OCI-LY3 (cell line): ENCODE measurements at regions not wholly inside any gene's neighbourhood (a gene's known extent, or its start where the extent isn't known, plus 50 kb on each side); places are given as distances from the start of the nearest gene placed in this dataset.
"Not testable (repeated sequence)": the region's sequence is repeated elsewhere in the genome, so short reads cannot be mapped to it uniquely, and the experiment has no call there.

Source experiments
- H2AFZ ChIP-seq: fragments of 200-600, 300-600 bp; shearing (Covaris generic); 2 replicates; pipeline ENCODE4 v1.6.0; 2014; ENCODE audit warnings: antibody characterized with exemption, low read depth, low read length
- H3K27ac ChIP-seq: fragments of 200-600, 300-600 bp; sonication (generic); 2 replicates; pipeline ENCODE4 v1.5.1; 2014; ENCODE audit warnings: mild to moderate bottlenecking, low read length, moderate library complexity, mixed read lengths
- H3K27me3 ChIP-seq: fragments of 200-600, 300-600 bp; sonication (generic); 2 replicates; pipeline ENCODE4 v1.6.1; 2014; ENCODE audit warnings: low read depth, low read length, mixed read lengths
- H3K36me3 ChIP-seq: fragments of 200-600, 300-600 bp; sonication (generic); replicated peaks from 2 replicates; pipeline ENCODE3; 2014; ENCODE audit warnings: low read depth, low read length, mixed read lengths
- H3K4me1 ChIP-seq: fragments of 300-600, 200-600 bp; sonication (generic); 2 replicates; pipeline ENCODE4 v1.6.1; 2014; ENCODE audit warnings: low read length, mixed read lengths
- H3K4me2 ChIP-seq: fragments of 200-600, 300-600 bp; sonication (generic); 2 replicates; pipeline ENCODE4 v1.6.1; 2014; ENCODE audit warnings: low read length, mixed read lengths
- H3K4me3 ChIP-seq: fragments of 300-600, 200-600 bp; sonication (generic); 2 replicates; pipeline ENCODE4 v1.5.1; 2014; ENCODE audit warnings: antibody characterized with exemption, mild to moderate bottlenecking, low read length, moderate library complexity
- H3K79me2 ChIP-seq: fragments of 300-600, 200-600 bp; shearing (Covaris generic); 2 replicates; pipeline ENCODE4 v1.6.1; 2014; ENCODE audit warnings: mild to moderate bottlenecking, low read length, mixed read lengths
- H3K9ac ChIP-seq: fragments of 300-600, 200-600 bp; shearing (Covaris generic); 2 replicates; pipeline ENCODE4 v1.6.0; 2014; ENCODE audit warnings: mild to moderate bottlenecking, low read length, moderate library complexity
- H3K9me3 ChIP-seq: fragments of 200-600, 300-600 bp; shearing (Covaris generic); 2 replicates; pipeline ENCODE4 v1.6.1; 2014; ENCODE audit warnings: low read length, mixed read lengths; ENCODE audit not compliant: insufficient read depth
- H4K20me1 ChIP-seq: fragments of 200-600, 300-600 bp; sonication (generic); 2 replicates; pipeline ENCODE4 v1.6.1; 2016; ENCODE audit warnings: low read length, mixed read lengths; ENCODE audit not compliant: insufficient read depth
- CTCF ChIP-seq: fragments of 200-600, 300-600 bp; sonication (generic); IDR thresholded peaks from 2 replicates; pipeline ENCODE4 v1.5.1; 2014; ENCODE audit warnings: antibody characterized with exemption, low read length, low read depth
- EZH2phosphoT487 ChIP-seq: fragments of 200-600 bp; shearing (Covaris generic); IDR thresholded peaks from 2 replicates; pipeline ENCODE4 v1.6.1; 2018; ENCODE audit warnings: antibody characterized with exemption, mixed run types, low read depth

GRCh38 chr10:118901380-118901779, 128.1 kb upstream of the NANOS1 start:
- no peaks in the 10 kb centered on the region for H3K79me2 ChIP-seq
- no peak for TF ChIP-seq CTCF
- no peak for TF ChIP-seq EZH2phosphoT487
- no peak overlapping the region for H3K4me3 ChIP-seq
- no peak overlapping the region for H2AFZ ChIP-seq
- no peaks in the 10 kb centered on the region for H3K36me3 ChIP-seq
- H3K4me2 ChIP-seq = no peak overlapping the region
- H3K4me1 ChIP-seq = no peaks in the 10 kb centered on the region
- no peak overlapping the region for H3K27ac ChIP-seq
- H3K9ac ChIP-seq = no peak overlapping the region
- H4K20me1 ChIP-seq = no peaks in the 10 kb centered on the region
- H3K27me3 ChIP-seq = no peaks in the 10 kb centered on the region
- no peaks in the 10 kb centered on the region for H3K9me3 ChIP-seq

GRCh38 chr10:118901906-118902305, 127.6 kb upstream of the NANOS1 start:
- Histone ChIP-seq H3K27me3 (no peaks in the 10 kb centered on the region), H3K4me3 (no peak overlapping the region), H3K4me2 (no peak overlapping the region), H3K4me1 (no peaks in the 10 kb centered on the region), H3K9me3 (no peaks in the 10 kb centered on the region), H4K20me1 (no peaks in the 10 kb centered on the region), H3K9ac (no peak overlapping the region), H3K79me2 (no peaks in the 10 kb centered on the region), H2AFZ (no peak overlapping the region), H3K27ac (no peak overlapping the region), H3K36me3 (no peaks in the 10 kb centered on the region)
- TF ChIP-seq EZH2phosphoT487 (no peak), CTCF (no peak)

DNA sequence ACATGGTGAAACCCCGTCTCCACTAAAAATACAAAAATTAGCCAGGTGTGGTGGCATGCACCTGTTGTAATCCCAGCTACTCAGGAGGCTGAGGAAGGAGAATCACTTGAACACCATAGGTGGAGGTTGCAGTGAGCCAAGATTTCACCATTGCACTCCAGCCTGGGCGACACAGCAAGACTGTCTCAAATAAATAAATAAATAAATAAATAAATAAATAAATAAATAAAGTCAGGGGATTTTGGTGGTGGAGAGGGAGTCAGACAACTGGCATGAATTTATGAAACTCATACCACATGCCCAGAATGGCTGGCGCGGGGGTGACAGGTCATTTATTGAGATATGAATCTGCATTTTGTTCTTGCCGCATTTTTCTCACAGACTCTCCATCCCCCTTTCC, 126.9 kb upstream of the NANOS1 start:
- not testable (repeated sequence) for H4K20me1 ChIP-seq, H3K36me3 ChIP-seq, H3K27me3 ChIP-seq, H3K9me3 ChIP-seq, H3K79me2 ChIP-seq, H3K4me2 ChIP-seq, H3K4me1 ChIP-seq, H3K27ac ChIP-seq, H3K9ac ChIP-seq, H2AFZ ChIP-seq, H3K4me3 ChIP-seq

DNA sequence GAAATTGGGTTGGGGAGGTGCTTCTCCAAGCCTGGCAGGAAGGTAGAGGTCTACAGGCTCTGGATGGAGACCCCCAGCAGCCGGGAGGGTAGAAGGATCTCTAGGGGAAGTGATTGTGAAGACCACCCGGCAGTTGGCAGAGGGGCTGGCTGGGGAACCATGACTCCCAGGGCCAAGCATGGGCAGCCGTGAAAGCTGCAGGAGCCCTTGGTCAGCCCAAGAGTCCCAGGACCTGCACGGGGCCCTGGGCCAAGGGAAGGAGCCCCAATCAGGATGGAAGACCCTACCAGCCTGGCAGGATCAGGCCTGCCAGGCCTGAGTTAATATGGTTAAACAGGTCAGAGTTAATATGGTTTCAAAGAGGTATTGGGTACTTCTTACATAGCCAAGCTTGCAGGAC, 126.3 kb upstream of the NANOS1 start:
- Histone ChIP-seq H3K4me1 (no peaks in the 10 kb centered on the region), H3K79me2 (no peaks in the 10 kb centered on the region), H3K36me3 (no peaks in the 10 kb centered on the region), H3K27ac (no peak overlapping the region), H3K9ac (no peak overlapping the region), H3K4me2 (no peak overlapping the region), H3K4me3 (no peak overlapping the region), H2AFZ (no peak overlapping the region), H4K20me1 (no peaks in the 10 kb centered on the region), H3K9me3 (no peaks in the 10 kb centered on the region), H3K27me3 (no peaks in the 10 kb centered on the region)
- TF ChIP-seq EZH2phosphoT487 = no peak
- TF ChIP-seq CTCF = no peak

- H3K36me3 ChIP-seq = no peaks in the 10 kb centered on the region
- no peak overlapping the region for H3K4me2 ChIP-seq
- no peak overlapping the region for H2AFZ ChIP-seq
- no peaks in the 10 kb centered on the region for H4K20me1 ChIP-seq
- no peak overlapping the region for H3K4me3 ChIP-seq
- H3K4me1 ChIP-seq = no peaks in the 10 kb centered on the region
- TF ChIP-seq EZH2phosphoT487 (no peak), CTCF (no peak)
- no peaks in the 10 kb centered on the region for H3K27me3 ChIP-seq
- no peak overlapping the region for H3K27ac ChIP-seq
- no peak overlapping the region for H3K9ac ChIP-seq
- no peaks in the 10 kb centered on the region for H3K9me3 ChIP-seq
- no peaks in the 10 kb centered on the region for H3K79me2 ChIP-seq
Observed at GRCh38 chr10:118903691-118904090, 125.8 kb upstream of the NANOS1 start.
